Omental fat pad (tissue), 3 donors: ENCODE measurements at regions not wholly inside any gene's neighbourhood (a gene's known extent, or its start where the extent isn't known, plus 50 kb on each side); places are given as distances from the start of the nearest gene placed in this dataset.

Experiments used
- ATAC-seq: fragments of 150-250 bp; one replicate; pipeline ENCODE4 v1.9.1; 2016; ENCODE audit warnings: mild to moderate bottlenecking, moderate library complexity; ENCODE audit not compliant: low FRiP score
- DNase-seq: peaks from one replicate; pipeline ENCODE4 v3.0.0-alpha.2; 2019; ENCODE audit warnings: low spot score
- TF ChIP-seq, protein P1 (sequence below), 3 donors: fragments of 450-650 bp; IDR thresholded peaks; one replicate each; pipeline ENCODE4 v1.5.1; 2016 to 2017; ENCODE audit warnings: antibody characterized with exemption in 3 of 3, mild to moderate bottlenecking in 3 of 3, moderate library complexity in 2 of 3

DNA sequence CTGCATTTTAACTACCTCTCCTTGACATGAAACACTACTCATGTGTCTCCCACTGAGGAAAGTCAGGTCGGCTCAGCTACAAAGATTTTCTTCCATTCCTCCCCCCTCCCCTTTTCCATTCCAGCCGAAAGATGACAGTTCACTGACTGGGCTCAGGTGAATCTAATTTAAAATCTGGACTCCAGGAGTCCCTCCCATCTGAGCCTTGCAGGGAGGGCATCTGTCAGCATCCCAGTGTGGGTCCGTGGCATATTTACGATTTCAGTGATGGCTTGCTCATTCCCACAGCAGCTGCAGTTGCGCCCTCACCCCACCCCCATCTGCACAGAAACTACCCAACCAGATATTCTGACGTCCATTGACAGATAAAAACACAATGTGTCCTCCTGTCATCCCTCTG, 153.7 kb upstream of the ARRDC4 start:
- DNase-seq: no peak
- TF ChIP-seq, protein P1, sequence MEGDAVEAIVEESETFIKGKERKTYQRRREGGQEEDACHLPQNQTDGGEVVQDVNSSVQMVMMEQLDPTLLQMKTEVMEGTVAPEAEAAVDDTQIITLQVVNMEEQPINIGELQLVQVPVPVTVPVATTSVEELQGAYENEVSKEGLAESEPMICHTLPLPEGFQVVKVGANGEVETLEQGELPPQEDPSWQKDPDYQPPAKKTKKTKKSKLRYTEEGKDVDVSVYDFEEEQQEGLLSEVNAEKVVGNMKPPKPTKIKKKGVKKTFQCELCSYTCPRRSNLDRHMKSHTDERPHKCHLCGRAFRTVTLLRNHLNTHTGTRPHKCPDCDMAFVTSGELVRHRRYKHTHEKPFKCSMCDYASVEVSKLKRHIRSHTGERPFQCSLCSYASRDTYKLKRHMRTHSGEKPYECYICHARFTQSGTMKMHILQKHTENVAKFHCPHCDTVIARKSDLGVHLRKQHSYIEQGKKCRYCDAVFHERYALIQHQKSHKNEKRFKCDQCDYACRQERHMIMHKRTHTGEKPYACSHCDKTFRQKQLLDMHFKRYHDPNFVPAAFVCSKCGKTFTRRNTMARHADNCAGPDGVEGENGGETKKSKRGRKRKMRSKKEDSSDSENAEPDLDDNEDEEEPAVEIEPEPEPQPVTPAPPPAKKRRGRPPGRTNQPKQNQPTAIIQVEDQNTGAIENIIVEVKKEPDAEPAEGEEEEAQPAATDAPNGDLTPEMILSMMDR (IDR thresholded peaks at IDR 0.05): no peak
- ATAC-seq: no peak

DNA sequence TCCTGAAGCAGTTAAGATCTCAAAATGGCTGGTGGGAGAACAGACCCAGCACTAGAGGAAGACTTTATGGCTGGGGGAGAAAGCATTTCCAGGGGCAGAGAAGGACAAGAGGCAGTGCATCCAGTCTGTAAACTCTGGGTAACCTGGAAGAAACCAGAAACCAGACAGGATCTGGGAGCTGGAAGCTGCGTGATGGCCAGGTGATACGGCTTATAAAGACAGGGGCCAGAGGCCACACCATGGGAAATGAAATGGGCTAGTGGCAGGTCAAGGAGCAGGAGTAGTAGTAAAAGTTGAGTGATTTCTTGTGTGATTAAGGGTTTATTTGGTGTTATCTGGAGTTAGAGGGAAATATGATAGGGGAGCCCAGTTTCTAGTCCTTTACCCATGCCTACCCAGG, 144.7 kb upstream of the ARRDC4 start:
- DNase-seq (no peak), ATAC-seq (no peak)
- TF ChIP-seq, protein P1 (IDR thresholded peaks at IDR 0.05): no peak

DNA sequence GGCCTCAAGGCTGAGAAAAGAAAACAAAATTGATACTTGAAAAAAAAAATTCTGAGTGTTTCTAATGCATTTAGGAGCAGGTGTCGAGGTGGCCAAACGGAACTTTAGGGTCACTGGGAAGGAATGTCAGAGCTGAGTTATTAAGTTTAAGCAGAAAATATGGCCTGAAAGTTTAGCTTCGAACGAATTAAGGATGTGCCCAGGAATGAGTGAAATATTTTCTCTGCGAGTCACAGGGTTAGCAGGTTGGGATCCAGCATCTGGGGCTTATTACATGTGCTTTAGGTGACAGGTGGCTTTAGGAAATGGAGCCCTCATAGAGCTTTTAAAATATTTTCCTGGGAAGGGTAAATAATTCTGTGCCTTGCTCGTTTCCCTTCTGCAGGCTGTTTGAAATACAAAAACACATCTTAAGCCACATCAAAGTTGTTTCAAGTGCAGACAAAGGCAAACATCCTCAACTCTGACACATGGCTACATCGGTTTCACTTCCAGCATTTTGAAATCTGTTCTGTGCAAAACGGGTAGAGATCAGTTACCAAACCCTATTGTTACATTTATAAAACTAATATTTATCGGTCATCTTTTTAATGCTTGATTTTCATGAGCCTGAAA, 143.1 kb upstream of the ARRDC4 start:
- no peak for DNase-seq
- TF ChIP-seq, protein P1 (IDR thresholded peaks at IDR 0.05): no peak
- ATAC-seq: no peak

DNA sequence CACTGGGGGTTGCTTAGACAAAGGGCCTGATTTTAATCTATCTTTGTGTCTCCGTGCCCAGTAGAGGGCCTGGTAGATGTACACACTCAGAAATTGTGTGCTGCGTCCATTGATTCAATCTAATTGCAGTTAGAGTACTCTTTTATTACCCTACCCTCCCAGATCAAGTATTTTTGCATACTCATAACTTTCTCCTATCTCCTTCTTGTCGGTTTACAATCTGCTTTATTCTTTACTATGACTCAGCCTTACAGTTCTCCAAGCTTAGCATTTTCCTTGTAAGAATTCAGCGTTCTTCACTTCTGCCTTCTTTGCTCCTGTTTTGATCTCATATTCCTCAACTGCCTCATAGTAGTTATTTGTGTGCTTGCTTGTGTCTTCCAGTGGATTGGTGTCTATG, 124.5 kb upstream of the ARRDC4 start:
- TF ChIP-seq, protein P1 (IDR thresholded peaks at IDR 0.05): no peak
- DNase-seq: no peak
- no peak for ATAC-seq

DNA sequence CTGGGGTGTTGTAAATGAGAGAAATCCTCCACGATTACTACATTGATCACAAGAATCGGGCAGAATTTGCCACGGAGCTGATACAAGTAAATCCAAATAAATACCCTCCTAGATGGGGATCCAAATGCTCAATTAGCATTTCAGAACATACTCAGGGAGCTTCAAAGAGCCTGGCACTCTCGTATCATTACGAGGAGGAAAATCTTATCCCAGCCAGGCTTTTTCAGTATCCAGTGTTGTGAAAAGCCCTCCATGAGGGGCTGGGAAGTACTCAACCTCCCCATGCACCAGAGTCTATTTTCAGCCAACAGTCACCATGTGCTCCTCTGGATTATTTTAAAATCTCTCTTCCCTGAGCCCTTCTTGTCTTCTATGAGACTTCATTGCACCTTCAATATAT, 122.6 kb upstream of the ARRDC4 start:
- ATAC-seq (no peak), DNase-seq (no peak)
- TF ChIP-seq, protein P1 (IDR thresholded peaks at IDR 0.05): no peak

DNA sequence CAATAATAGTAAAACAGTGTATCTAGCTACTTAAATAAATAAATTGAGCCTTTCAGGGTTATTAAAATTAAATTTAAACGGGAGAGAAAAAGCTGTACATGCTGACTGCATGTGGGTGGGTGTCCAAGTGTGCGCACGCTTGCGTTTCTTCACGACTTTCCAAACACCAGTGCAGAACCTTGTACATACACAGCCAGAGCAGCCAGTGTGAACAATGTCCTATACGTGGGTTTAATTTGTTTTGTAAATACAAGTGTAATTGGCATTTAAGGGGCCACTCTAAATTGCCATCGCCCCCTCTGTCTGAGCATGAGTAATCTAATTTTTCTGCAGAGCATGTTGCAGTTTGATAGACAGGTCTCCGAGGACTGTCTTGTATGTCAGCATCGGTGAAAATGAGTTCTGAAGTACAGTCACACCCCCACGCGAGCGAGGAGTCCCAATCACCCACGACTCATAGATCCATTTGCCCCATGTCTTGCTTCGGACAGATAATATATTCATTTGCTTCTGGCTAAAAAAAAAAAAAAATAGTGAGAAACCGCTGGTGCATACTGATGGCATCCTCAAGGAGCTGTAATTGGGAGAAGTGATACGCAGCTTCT, 121.8 kb upstream of the ARRDC4 start:
- ATAC-seq: no peak
- DNase-seq: no peak
- TF ChIP-seq, protein P1 (IDR thresholded peaks at IDR 0.05): no peak

DNA sequence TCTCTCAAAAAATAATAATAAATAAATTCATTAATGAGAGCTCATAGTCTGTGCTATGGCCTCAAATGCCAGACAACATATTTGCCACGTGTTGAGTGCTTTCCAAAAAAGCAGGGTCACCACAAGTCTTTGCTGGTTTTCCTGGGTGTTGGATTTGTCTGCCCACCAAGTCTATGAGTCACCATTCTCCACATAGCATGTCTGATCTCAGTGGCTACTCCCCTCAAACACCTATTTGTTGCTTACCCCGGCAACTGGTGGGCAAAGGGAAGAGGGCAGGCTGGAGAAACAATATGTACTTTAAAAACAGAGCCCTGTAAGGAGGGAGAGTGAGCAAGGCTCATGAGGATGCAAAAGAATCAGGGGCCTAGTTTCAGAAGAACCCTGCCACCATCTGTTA, 120.0 kb upstream of the ARRDC4 start:
- ATAC-seq (no peak), DNase-seq (no peak)
- TF ChIP-seq, protein P1 (IDR thresholded peaks at IDR 0.05): no peak
